ENCODE measurements at regions not wholly inside any gene's neighbourhood (a gene's known extent, or its start where the extent isn't known, plus 50 kb on each side); places are given as distances from the start of the nearest gene placed in this dataset.

- TF ChIP-seq ETS1 (IDR thresholded peaks at IDR 0.05) (no peak), ZNF331 (CRISPR knock-in tag; IDR thresholded peaks at IDR 0.05; ENCODE audit: low read depth) (no peak), EZH2 (IDR thresholded peaks at IDR 0.05; ENCODE audit: low read depth, unreplicated experiment) (no peak)
These were observed 990.3 kb downstream of the PLA2G4A start (continued) for GRCh38 chr1:187819086-187819485.

GRCh38 chr1:187836557-187836956 lies 1007.8 kb downstream of the PLA2G4A start:
- peak overlapping the region; percentile 57; the same call in 1 of the 2 replicates for H2AFZ ChIP-seq
- no peaks in the 10 kb centered on the region for H3F3A ChIP-seq (replicated peaks; ENCODE audit: low read depth)
- H3K27me3 ChIP-seq (ENCODE audit: insufficient read depth): no peaks in the 10 kb centered on the region
- TF ChIP-seq ETS1 (IDR thresholded peaks at IDR 0.05): no peak
- TF ChIP-seq JUNB (IDR thresholded peaks at IDR 0.05; ENCODE audit: unreplicated experiment): no peak
- no peak for TF ChIP-seq CTCF (conservative IDR thresholded peaks at IDR 0.05; ENCODE audit: low read depth in 2 of 2)
- H3K36me3 ChIP-seq (ENCODE audit: insufficient read depth): no peaks in the 10 kb centered on the region
- H3K4me2 ChIP-seq: no peak overlapping the region
- H4K20me1 ChIP-seq (replicated peaks; ENCODE audit: insufficient read depth): no peaks in the 10 kb centered on the region
- H3K36me3 Mint-ChIP-seq (ENCODE audit: low read depth): peaks cover 9% of the 10 kb centered on the region
- H3K27ac Mint-ChIP-seq: no peak overlapping the region; the same call in 1 of the 2 replicates
- H3K4me1 Mint-ChIP-seq: no peaks in the 10 kb centered on the region
- peaks cover 9% of the 10 kb centered on the region for H3K9me3 Mint-ChIP-seq
- no peak overlapping the region for H3K27ac ChIP-seq (ENCODE audit: low read depth)
- DNase-seq (ENCODE audit: low spot score) (no peak), ATAC-seq (no peak)
- no peaks in the 10 kb centered on the region for H3K79me2 ChIP-seq (replicated peaks; ENCODE audit: insufficient read depth)
- H3K4me3 Mint-ChIP-seq: no peak overlapping the region
- no peak overlapping the region for H3K4me3 ChIP-seq
- H3K4me1 ChIP-seq (ENCODE audit: insufficient read depth): no peaks in the 10 kb centered on the region
- H3K9me2 ChIP-seq (ENCODE audit: insufficient read depth): no peaks in the 10 kb centered on the region; the same call in 1 of the 2 replicates
- H3K27me3 Mint-ChIP-seq (ENCODE audit: insufficient read depth, low read depth, poor library complexity): no peaks in the 10 kb centered on the region

GRCh38 chr1:187837787-187838186 lies 1009.0 kb downstream of the PLA2G4A start:
- no peak for ATAC-seq

More at GRCh38 chr1:187837787-187838186, 1009.0 kb downstream of the PLA2G4A start:
- no peak overlapping the region for H3K4me2 ChIP-seq
- no peaks in the 10 kb centered on the region for H3K79me2 ChIP-seq (replicated peaks; ENCODE audit: insufficient read depth)
- no peak overlapping the region for H3K27ac ChIP-seq (ENCODE audit: low read depth)
- no peaks in the 10 kb centered on the region for H3K4me1 ChIP-seq (ENCODE audit: insufficient read depth)
- no peaks in the 10 kb centered on the region for H4K20me1 ChIP-seq (replicated peaks; ENCODE audit: insufficient read depth)
- no peaks in the 10 kb centered on the region for H3K27me3 Mint-ChIP-seq (ENCODE audit: insufficient read depth, low read depth, poor library complexity)
- H3K9me2 ChIP-seq (ENCODE audit: insufficient read depth): no peaks in the 10 kb centered on the region
- H3K4me1 Mint-ChIP-seq: no peaks in the 10 kb centered on the region
- no peak overlapping the region for H3K27ac Mint-ChIP-seq
- H3F3A ChIP-seq (replicated peaks; ENCODE audit: low read depth): no peaks in the 10 kb centered on the region
- no peaks in the 10 kb centered on the region for H3K36me3 ChIP-seq (ENCODE audit: insufficient read depth)
- no peak for DNase-seq (ENCODE audit: low spot score)
- peaks cover 18% of the 10 kb centered on the region for H3K9me3 Mint-ChIP-seq
- H2AFZ ChIP-seq: no peak overlapping the region
- no peak overlapping the region for H3K4me3 Mint-ChIP-seq
- no peaks in the 10 kb centered on the region for H3K27me3 ChIP-seq (ENCODE audit: insufficient read depth)
- peaks cover 14% of the 10 kb centered on the region for H3K36me3 Mint-ChIP-seq (ENCODE audit: low read depth)
- no peak overlapping the region for H3K4me3 ChIP-seq
- TF ChIP-seq JUNB (IDR thresholded peaks at IDR 0.05; ENCODE audit: unreplicated experiment): no peak
- TF ChIP-seq ZNF114 (CRISPR knock-in tag; IDR thresholded peaks at IDR 0.05): no peak
- TF ChIP-seq NANOG (IDR thresholded peaks at IDR 0.05; ENCODE audit: borderline replicate concordance): no peak
- TF ChIP-seq POLR2AphosphoS5 (IDR thresholded peaks at IDR 0.05; ENCODE audit: low read depth): no peak
- no peak for TF ChIP-seq STAT1 (IDR thresholded peaks at IDR 0.05; ENCODE audit: unreplicated experiment)
- TF ChIP-seq EZH2phosphoT487 (IDR thresholded peaks at IDR 0.05; ENCODE audit: unreplicated experiment): no peak
- no peak for TF ChIP-seq ETS1 (IDR thresholded peaks at IDR 0.05)

All from GM23338 (cell line).